ENCODE measurements at regions not wholly inside any gene's neighbourhood (a gene's known extent, or its start where the extent isn't known, plus 50 kb on each side); places are given as distances from the start of the nearest gene placed in this dataset.

DNA sequence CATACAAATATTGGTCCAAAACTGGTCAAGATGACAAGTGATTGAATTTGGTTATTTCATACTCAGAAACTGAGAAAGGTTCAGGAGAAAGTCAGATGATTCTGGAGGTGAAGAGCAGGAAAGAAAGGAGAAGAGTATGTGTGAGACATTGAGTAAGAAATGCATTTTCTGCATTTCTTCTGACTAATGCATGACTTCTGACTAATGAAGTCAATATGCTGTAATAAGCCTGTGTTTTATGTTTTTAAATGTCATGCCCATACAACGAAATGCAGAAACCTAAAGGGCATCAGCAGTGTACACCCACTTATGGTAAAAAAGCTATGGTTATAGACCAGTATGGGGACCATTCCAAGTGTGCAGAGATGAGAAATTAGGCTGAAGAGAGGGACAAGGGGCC lies 1227.8 kb upstream of the SORCS1 start:
- no peak for TF ChIP-seq CTCF (IDR thresholded peaks at IDR 0.05; ENCODE audit: insufficient read depth, low read length, poor library complexity, severe bottlenecking)
- no peak for TF ChIP-seq EZH2phosphoT487 (conservative IDR thresholded peaks at IDR 0.05; ENCODE audit: low read length)
